WTC11 (cell line): ENCODE measurements at regions not wholly inside any gene's neighbourhood (a gene's known extent, or its start where the extent isn't known, plus 50 kb on each side); places are given as distances from the start of the nearest gene placed in this dataset.

Source experiments
- E2F4 ChIP-seq: sonication (generic); formaldehyde crosslinking; IDR thresholded peaks from 2 replicates; pipeline ENCODE4 v1.8.1; 2022; ENCODE audit warnings: low read depth, mild to moderate bottlenecking, moderate library complexity, missing genetic modification reagents, borderline replicate concordance
- FOXJ3 ChIP-seq: sonication (generic); formaldehyde crosslinking; IDR thresholded peaks from 2 replicates; pipeline ENCODE4 v1.9.0; 2021; ENCODE audit warnings: missing genetic modification reagents, mild to moderate bottlenecking, borderline replicate concordance
- HMGA2 ChIP-seq: fragments of 250-450 bp; sonication (Bioruptor Pico); IDR thresholded peaks from 2 replicates; pipeline ENCODE4 v1.4.0; 2021; ENCODE audit warnings: mild to moderate bottlenecking, moderate library complexity
- SMAD3 ChIP-seq: sonication (generic); formaldehyde crosslinking; IDR thresholded peaks from 2 replicates; pipeline ENCODE4 v1.8.0; 2022; ENCODE audit warnings: missing genetic modification reagents, mild to moderate bottlenecking, borderline replicate concordance
- ZNF512 ChIP-seq: sonication (generic); formaldehyde crosslinking; IDR thresholded peaks from 2 replicates; pipeline ENCODE4 v1.8.1; 2022; ENCODE audit warnings: missing genetic modification reagents, borderline replicate concordance
- TF ChIP-seq, protein P1 (sequence below): fragments of 200-600 bp; IDR thresholded peaks from 2 replicates; pipeline ENCODE4 v1.8.0; 2022; ENCODE audit warnings: antibody characterized with exemption
- TF ChIP-seq, protein P2 (sequence below): sonication (generic); formaldehyde crosslinking; IDR thresholded peaks from 2 replicates; pipeline ENCODE4 v1.8.0; 2022; ENCODE audit warnings: missing genetic modification reagents
- TF ChIP-seq, protein P3 (sequence below): sonication (generic); formaldehyde crosslinking; IDR thresholded peaks from 2 replicates; pipeline ENCODE4 v1.8.1; 2023; ENCODE audit warnings: mild to moderate bottlenecking, missing genetic modification reagents, moderate library complexity
- TF ChIP-seq, protein P4 (sequence below): sonication (generic); formaldehyde crosslinking; IDR thresholded peaks from 2 replicates; pipeline ENCODE4 v1.8.1; 2023; ENCODE audit warnings: mild to moderate bottlenecking, missing genetic modification reagents
- TF ChIP-seq, protein P5 (sequence below): sonication (generic); formaldehyde crosslinking; IDR thresholded peaks from 2 replicates; pipeline ENCODE4 v1.8.1; 2023; ENCODE audit warnings: mild to moderate bottlenecking, missing genetic modification reagents

GRCh38 chr15:29544513-29545128, 275.0 kb upstream of the NSMCE3 start:
- TF ChIP-seq, protein P1, sequence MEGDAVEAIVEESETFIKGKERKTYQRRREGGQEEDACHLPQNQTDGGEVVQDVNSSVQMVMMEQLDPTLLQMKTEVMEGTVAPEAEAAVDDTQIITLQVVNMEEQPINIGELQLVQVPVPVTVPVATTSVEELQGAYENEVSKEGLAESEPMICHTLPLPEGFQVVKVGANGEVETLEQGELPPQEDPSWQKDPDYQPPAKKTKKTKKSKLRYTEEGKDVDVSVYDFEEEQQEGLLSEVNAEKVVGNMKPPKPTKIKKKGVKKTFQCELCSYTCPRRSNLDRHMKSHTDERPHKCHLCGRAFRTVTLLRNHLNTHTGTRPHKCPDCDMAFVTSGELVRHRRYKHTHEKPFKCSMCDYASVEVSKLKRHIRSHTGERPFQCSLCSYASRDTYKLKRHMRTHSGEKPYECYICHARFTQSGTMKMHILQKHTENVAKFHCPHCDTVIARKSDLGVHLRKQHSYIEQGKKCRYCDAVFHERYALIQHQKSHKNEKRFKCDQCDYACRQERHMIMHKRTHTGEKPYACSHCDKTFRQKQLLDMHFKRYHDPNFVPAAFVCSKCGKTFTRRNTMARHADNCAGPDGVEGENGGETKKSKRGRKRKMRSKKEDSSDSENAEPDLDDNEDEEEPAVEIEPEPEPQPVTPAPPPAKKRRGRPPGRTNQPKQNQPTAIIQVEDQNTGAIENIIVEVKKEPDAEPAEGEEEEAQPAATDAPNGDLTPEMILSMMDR, result no peak
- TF ChIP-seq, protein P2, sequence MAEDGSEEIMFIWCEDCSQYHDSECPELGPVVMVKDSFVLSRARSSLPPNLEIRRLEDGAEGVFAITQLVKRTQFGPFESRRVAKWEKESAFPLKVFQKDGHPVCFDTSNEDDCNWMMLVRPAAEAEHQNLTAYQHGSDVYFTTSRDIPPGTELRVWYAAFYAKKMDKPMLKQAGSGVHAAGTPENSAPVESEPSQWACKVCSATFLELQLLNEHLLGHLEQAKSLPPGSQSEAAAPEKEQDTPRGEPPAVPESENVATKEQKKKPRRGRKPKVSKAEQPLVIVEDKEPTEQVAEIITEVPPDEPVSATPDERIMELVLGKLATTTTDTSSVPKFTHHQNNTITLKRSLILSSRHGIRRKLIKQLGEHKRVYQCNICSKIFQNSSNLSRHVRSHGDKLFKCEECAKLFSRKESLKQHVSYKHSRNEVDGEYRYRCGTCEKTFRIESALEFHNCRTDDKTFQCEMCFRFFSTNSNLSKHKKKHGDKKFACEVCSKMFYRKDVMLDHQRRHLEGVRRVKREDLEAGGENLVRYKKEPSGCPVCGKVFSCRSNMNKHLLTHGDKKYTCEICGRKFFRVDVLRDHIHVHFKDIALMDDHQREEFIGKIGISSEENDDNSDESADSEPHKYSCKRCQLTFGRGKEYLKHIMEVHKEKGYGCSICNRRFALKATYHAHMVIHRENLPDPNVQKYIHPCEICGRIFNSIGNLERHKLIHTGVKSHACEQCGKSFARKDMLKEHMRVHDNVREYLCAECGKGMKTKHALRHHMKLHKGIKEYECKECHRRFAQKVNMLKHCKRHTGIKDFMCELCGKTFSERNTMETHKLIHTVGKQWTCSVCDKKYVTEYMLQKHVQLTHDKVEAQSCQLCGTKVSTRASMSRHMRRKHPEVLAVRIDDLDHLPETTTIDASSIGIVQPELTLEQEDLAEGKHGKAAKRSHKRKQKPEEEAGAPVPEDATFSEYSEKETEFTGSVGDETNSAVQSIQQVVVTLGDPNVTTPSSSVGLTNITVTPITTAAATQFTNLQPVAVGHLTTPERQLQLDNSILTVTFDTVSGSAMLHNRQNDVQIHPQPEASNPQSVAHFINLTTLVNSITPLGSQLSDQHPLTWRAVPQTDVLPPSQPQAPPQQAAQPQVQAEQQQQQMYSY, result no peak
- no peak for TF ChIP-seq FOXJ3 (CRISPR knock-in tag)
- TF ChIP-seq, protein P3, sequence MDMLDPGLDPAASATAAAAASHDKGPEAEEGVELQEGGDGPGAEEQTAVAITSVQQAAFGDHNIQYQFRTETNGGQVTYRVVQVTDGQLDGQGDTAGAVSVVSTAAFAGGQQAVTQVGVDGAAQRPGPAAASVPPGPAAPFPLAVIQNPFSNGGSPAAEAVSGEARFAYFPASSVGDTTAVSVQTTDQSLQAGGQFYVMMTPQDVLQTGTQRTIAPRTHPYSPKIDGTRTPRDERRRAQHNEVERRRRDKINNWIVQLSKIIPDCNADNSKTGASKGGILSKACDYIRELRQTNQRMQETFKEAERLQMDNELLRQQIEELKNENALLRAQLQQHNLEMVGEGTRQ, result no peak
- no peak for TF ChIP-seq ZNF512 (CRISPR knock-in tag)
- TF ChIP-seq, protein P4, sequence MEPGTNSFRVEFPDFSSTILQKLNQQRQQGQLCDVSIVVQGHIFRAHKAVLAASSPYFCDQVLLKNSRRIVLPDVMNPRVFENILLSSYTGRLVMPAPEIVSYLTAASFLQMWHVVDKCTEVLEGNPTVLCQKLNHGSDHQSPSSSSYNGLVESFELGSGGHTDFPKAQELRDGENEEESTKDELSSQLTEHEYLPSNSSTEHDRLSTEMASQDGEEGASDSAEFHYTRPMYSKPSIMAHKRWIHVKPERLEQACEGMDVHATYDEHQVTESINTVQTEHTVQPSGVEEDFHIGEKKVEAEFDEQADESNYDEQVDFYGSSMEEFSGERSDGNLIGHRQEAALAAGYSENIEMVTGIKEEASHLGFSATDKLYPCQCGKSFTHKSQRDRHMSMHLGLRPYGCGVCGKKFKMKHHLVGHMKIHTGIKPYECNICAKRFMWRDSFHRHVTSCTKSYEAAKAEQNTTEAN (CRISPR knock-in tag), result no peak
- TF ChIP-seq, protein P5, sequence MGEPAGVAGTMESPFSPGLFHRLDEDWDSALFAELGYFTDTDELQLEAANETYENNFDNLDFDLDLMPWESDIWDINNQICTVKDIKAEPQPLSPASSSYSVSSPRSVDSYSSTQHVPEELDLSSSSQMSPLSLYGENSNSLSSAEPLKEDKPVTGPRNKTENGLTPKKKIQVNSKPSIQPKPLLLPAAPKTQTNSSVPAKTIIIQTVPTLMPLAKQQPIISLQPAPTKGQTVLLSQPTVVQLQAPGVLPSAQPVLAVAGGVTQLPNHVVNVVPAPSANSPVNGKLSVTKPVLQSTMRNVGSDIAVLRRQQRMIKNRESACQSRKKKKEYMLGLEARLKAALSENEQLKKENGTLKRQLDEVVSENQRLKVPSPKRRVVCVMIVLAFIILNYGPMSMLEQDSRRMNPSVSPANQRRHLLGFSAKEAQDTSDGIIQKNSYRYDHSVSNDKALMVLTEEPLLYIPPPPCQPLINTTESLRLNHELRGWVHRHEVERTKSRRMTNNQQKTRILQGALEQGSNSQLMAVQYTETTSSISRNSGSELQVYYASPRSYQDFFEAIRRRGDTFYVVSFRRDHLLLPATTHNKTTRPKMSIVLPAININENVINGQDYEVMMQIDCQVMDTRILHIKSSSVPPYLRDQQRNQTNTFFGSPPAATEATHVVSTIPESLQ (CRISPR knock-in tag), result no peak
- no peak for TF ChIP-seq E2F4 (CRISPR knock-in tag)
- TF ChIP-seq SMAD3, result no peak
- TF ChIP-seq HMGA2, result no peak
